ENCODE measurements at regions not wholly inside any gene's neighbourhood (a gene's known extent, or its start where the extent isn't known, plus 50 kb on each side); places are given as distances from the start of the nearest gene placed in this dataset.

GRCh38 chrX:45479196-45479834 is 278.6 kb upstream of the DIPK2B start:
- TF ChIP-seq CTCF (IDR thresholded peaks at IDR 0.05) = no peak
- no peak for TF ChIP-seq EP300 (IDR thresholded peaks at IDR 0.05; ENCODE audit: low read depth)
- no peak for TF ChIP-seq POLR2AphosphoS5 (IDR thresholded peaks at IDR 0.05)

All from transverse colon (tissue), 4 donors.